Thyroid gland (tissue), 4 donors: ENCODE measurements at regions not wholly inside any gene's neighbourhood (a gene's known extent, or its start where the extent isn't known, plus 50 kb on each side); places are given as distances from the start of the nearest gene placed in this dataset.

ENCODE experiments used
- CTCF ChIP-seq, 6 experiments: fragments of 200-600 bp in 3 of 6; fragments of 450-650 bp in 3 of 6; sonication (generic) in 3 of 6; IDR thresholded peaks; one replicate each; pipeline ENCODE4 v1.5.1; 2016 to 2019; ENCODE audit warnings: antibody characterized with exemption in 6 of 6, mild to moderate bottlenecking in 2 of 6, inconsistent platforms in 1 of 6, moderate library complexity in 1 of 6
- POLR2A ChIP-seq, 2 donors: fragments of 450-650 bp; IDR thresholded peaks; one replicate each; pipeline ENCODE4 v1.6.1; 2017; ENCODE audit warnings: antibody characterized with exemption in 2 of 2, mild to moderate bottlenecking in 2 of 2, moderate library complexity in 1 of 2

DNA sequence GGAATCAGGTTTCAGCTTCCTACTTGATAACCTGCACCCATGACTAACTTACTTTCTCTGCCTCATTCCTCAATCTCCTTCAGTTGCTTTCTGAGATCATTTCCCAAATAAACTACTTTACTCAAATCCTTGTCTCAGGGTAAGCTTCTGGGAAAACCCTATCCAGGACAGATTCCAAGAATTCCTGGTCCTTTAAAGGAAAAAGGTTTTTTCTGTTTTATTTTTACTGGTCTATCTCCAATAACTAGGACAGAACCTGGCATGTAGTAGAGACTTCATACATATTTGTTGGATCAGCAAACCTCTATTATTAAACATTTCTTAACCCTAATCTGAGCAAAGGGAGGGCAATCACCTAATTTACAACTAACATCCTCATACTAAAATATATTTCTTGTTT, 910.5 kb upstream of the CHORDC1 start:
- TF ChIP-seq CTCF (IDR thresholded peaks at IDR 0.05) (no peak), POLR2A (IDR thresholded peaks at IDR 0.05) (no peak)
